ENCODE measurements at regions not wholly inside any gene's neighbourhood (a gene's known extent, or its start where the extent isn't known, plus 50 kb on each side); places are given as distances from the start of the nearest gene placed in this dataset.
"Not testable (repeated sequence)": the region's sequence is repeated elsewhere in the genome, so short reads cannot be mapped to it uniquely, and the experiment has no call there.

- H3K4me3 ChIP-seq (ENCODE audit: low read depth, low read length), result no peak overlapping the region
- DNase-seq, result no peak
- H3K36me3 ChIP-seq (replicated peaks), result no peaks in the 10 kb centered on the region
- TF ChIP-seq, protein P1, sequence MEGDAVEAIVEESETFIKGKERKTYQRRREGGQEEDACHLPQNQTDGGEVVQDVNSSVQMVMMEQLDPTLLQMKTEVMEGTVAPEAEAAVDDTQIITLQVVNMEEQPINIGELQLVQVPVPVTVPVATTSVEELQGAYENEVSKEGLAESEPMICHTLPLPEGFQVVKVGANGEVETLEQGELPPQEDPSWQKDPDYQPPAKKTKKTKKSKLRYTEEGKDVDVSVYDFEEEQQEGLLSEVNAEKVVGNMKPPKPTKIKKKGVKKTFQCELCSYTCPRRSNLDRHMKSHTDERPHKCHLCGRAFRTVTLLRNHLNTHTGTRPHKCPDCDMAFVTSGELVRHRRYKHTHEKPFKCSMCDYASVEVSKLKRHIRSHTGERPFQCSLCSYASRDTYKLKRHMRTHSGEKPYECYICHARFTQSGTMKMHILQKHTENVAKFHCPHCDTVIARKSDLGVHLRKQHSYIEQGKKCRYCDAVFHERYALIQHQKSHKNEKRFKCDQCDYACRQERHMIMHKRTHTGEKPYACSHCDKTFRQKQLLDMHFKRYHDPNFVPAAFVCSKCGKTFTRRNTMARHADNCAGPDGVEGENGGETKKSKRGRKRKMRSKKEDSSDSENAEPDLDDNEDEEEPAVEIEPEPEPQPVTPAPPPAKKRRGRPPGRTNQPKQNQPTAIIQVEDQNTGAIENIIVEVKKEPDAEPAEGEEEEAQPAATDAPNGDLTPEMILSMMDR (IDR thresholded peaks at IDR 0.05; ENCODE audit: low read depth, low read length, missing control alignments), result no peak
- no peak overlapping the region for H3K27ac ChIP-seq
- in situ Hi-C loops (cut with HindIII; ENCODE audit: low pct_ligation_motif_present, low sequenced_read_pairs), result no loop called here
- H3K27me3 ChIP-seq (replicated peaks), result no peaks in the 10 kb centered on the region
Observed at GRCh38 chr1:232318143-232318542, 311.8 kb downstream of the SIPA1L2 start.

DNA sequence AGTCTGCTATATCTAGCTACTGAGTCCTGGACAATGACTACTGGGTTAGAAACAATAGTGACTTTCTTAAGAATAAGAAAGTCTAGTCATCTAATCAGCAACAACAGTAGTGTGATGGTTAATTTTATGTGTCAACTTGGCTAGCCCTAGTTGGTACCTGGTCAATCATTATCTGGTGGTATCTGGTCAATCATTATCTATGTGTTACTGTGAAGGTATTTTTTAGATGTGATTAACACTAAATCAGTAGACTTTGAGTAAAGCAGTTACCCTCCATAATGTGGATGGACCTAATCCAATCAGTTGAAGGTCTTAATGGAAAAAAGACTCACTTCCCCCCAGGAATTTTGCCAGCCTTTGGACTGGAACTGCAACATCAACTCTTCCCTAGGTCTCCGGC lies 312.6 kb downstream of the SIPA1L2 start:
- TF ChIP-seq, protein P1 (IDR thresholded peaks at IDR 0.05; ENCODE audit: low read depth, low read length, missing control alignments), result no peak
- Histone ChIP-seq H3K36me3 (replicated peaks) (no peaks in the 10 kb centered on the region), H3K4me3 (ENCODE audit: low read depth, low read length) (no peak overlapping the region), H3K27ac (no peak overlapping the region), H3K27me3 (replicated peaks) (no peaks in the 10 kb centered on the region)
- no peak for DNase-seq
- in situ Hi-C loops (cut with HindIII; ENCODE audit: low pct_ligation_motif_present, low sequenced_read_pairs), result no loop called here

GRCh38 chr1:232316864-232317263 lies 313.1 kb downstream of the SIPA1L2 start:
- H3K4me3 ChIP-seq (ENCODE audit: low read depth, low read length), result no peak overlapping the region
- TF ChIP-seq, protein P1 (IDR thresholded peaks at IDR 0.05; ENCODE audit: low read depth, low read length, missing control alignments), result no peak
- in situ Hi-C loops (cut with HindIII; ENCODE audit: low pct_ligation_motif_present, low sequenced_read_pairs), result no loop called here
- no peaks in the 10 kb centered on the region for H3K27me3 ChIP-seq (replicated peaks)
- H3K27ac ChIP-seq, result no peak overlapping the region
- DNase-seq, result no peak
- no peaks in the 10 kb centered on the region for H3K36me3 ChIP-seq (replicated peaks)

- H3K27ac ChIP-seq; H3K27me3 ChIP-seq (replicated peaks); in situ Hi-C loops (cut with HindIII; ENCODE audit: low pct_ligation_motif_present, low sequenced_read_pairs); H3K4me3 ChIP-seq (ENCODE audit: low read depth, low read length); H3K36me3 ChIP-seq (replicated peaks); DNase-seq: not testable (repeated sequence)
Observed at GRCh38 chr1:232313876-232314275, 316.1 kb downstream of the SIPA1L2 start.

DNA sequence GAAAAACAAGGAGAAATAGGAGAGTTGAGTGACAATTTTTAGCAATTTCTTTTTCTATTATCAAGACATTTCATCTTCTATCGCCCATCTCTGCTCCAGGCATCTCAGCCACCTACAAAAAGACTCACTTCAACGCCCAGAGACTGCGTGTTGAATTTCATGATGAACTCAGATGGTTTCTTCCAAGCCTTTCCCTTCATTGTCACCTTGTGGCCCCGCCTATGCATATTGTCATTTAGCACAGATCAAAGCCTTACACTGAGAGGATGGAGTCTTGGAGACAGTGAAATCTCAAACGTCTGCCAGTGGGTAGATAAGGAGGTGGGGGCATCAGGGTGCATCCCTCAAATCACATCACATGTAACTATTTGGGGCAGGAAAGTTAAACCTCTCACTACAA lies 319.4 kb downstream of the SIPA1L2 start:
- H3K27ac ChIP-seq, result no peak overlapping the region
- H3K4me3 ChIP-seq (ENCODE audit: low read depth, low read length), result no peak overlapping the region
- DNase-seq, result no peak
- H3K27me3 ChIP-seq (replicated peaks), result no peaks in the 10 kb centered on the region
- no peaks in the 10 kb centered on the region for H3K36me3 ChIP-seq (replicated peaks)
- in situ Hi-C loops (cut with HindIII; ENCODE audit: low pct_ligation_motif_present, low sequenced_read_pairs), result no loop called here
- TF ChIP-seq, protein P1 (IDR thresholded peaks at IDR 0.05; ENCODE audit: low read depth, low read length, missing control alignments), result no peak

- in situ Hi-C loops (cut with HindIII; ENCODE audit: low pct_ligation_motif_present, low sequenced_read_pairs), result no loop called here
- Histone ChIP-seq H3K27me3 (replicated peaks) (no peaks in the 10 kb centered on the region), H3K36me3 (replicated peaks) (no peaks in the 10 kb centered on the region), H3K4me3 (ENCODE audit: low read depth, low read length) (no peak overlapping the region), H3K27ac (no peak overlapping the region)
- TF ChIP-seq, protein P1 (IDR thresholded peaks at IDR 0.05; ENCODE audit: low read depth, low read length, missing control alignments), result no peak
- DNase-seq, result peak; percentile 20
Observed at GRCh38 chr1:232308616-232309015, 321.3 kb downstream of the SIPA1L2 start.
